Activated naive CD4-positive, alpha-beta T cell treated with anti-CD3 and anti-CD28 coated beads, Interleukin-2, amount 10 ng/mL, durations not matched to agents 7 days and 5 days (primary cell): ENCODE measurements at regions not wholly inside any gene's neighbourhood (a gene's known extent, or its start where the extent isn't known, plus 50 kb on each side); places are given as distances from the start of the nearest gene placed in this dataset.

Experiments
- CTCF ChIA-PET: fragments of 350-600 bp; sonication (Branson Sonifier 250); formaldehyde crosslinking; loops from one replicate; lab custom pipeline; 2021; ENCODE audit warnings: antibody characterized with exemption; lab: Charles Lee
- DNase-seq: peaks from one replicate; pipeline ENCODE4 v3.0.0-alpha.2; 2020
- H3K27ac Mint-ChIP-seq: one replicate; pipeline ENCODE4 v1.8.0; 2021; ENCODE audit warnings: mild to moderate bottlenecking, moderate library complexity, mixed read lengths
- H3K27me3 Mint-ChIP-seq: one replicate; pipeline ENCODE4 v1.8.0; 2021; ENCODE audit warnings: mild to moderate bottlenecking, mixed read lengths
- H3K36me3 Mint-ChIP-seq: one replicate; pipeline ENCODE4 v1.8.0; 2021; ENCODE audit warnings: mixed read lengths
- H3K4me1 Mint-ChIP-seq: one replicate; pipeline ENCODE4 v1.8.0; 2021; ENCODE audit warnings: mixed read lengths
- H3K4me3 Mint-ChIP-seq: one replicate; pipeline ENCODE4 v1.8.0; 2021; ENCODE audit warnings: mild to moderate bottlenecking, moderate library complexity, mixed read lengths
- H3K9me3 Mint-ChIP-seq: one replicate; pipeline ENCODE4 v1.8.0; 2021; ENCODE audit warnings: mixed read lengths

DNA sequence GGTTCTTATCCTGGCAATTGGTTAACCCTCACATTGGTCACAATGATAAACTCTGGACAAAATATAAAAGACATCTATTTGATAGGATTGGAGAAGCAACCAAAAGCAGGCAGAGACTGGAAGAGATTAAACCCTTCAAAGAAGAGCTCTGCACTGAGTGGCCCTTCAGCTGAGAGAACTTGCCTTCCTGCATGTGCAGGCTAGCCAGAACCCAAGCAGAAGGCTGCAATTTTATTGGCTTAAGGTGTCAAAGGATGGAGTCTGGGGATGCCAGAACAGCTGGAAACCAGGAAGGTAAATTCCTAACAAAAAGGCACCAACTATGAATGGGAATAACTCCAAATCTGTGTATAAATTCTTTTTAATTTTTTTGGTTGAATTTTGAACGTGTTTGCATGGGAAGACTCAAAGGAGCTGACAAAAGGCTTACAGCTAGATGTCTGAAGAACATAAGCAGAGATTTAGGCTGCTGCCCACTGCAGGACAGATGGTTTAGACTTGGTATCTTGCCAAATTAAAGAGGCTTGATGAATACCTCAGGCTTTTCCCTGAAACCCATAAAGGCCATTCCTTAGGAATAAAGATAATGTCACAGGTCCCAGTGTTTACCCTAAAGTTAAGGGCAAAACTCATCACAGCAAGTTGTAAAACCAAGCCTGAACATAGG is 66.3 kb downstream of the NR2F1 start:
- no peak for DNase-seq
- CTCF ChIA-PET = interaction anchor here (0.8 kb wide), 1 partner anchor 12 kb away, joined by 3 read pairs; no protein-coding TSS in a partner anchor
- Mint-ChIP-seq H3K27ac (no peak overlapping the region), H3K27me3 (no peaks in the 10 kb centered on the region), H3K36me3 (no peaks in the 10 kb centered on the region), H3K9me3 (no peaks in the 10 kb centered on the region), H3K4me1 (peaks cover 5% of the 10 kb centered on the region), H3K4me3 (no peak overlapping the region)

- no peak overlapping the region for H3K27ac Mint-ChIP-seq
- no peaks in the 10 kb centered on the region for H3K36me3 Mint-ChIP-seq
- CTCF ChIA-PET = interaction anchor here (0.5 to 0.7 kb wide), 2 partner anchors 24 to 254 kb away, joined by 3 read pairs; no protein-coding TSS in a partner anchor
- H3K9me3 Mint-ChIP-seq = no peaks in the 10 kb centered on the region
- H3K27me3 Mint-ChIP-seq = no peaks in the 10 kb centered on the region
- no peaks in the 10 kb centered on the region for H3K4me1 Mint-ChIP-seq
- H3K4me3 Mint-ChIP-seq = no peak overlapping the region
- no peak for DNase-seq
Measured at GRCh38 chr5:93644760-93645159, 61.7 kb downstream of the NR2F1 start.
